ENCODE measurements at regions not wholly inside any gene's neighbourhood (a gene's known extent, or its start where the extent isn't known, plus 50 kb on each side); places are given as distances from the start of the nearest gene placed in this dataset.
A peak's percentile ranks its signal among the peaks of the same experiment; 100 is the strongest.

- DNase-seq (peak; percentile 46), ATAC-seq (peak; percentile 57)
- H3K36me3 Mint-ChIP-seq (ENCODE audit: low read depth), result peaks cover 15% of the 10 kb centered on the region
- H3K4me1 Mint-ChIP-seq, result peaks cover 43% of the 10 kb centered on the region
- ChIA-PET CTCF (interaction anchor here (0.5 to 1.7 kb wide), 4 partner anchors 10 to 383 kb away, joined by 3 to 5 read pairs (median 4); no protein-coding TSS in a partner anchor), POLR2A (no interaction called here)
- no peaks in the 10 kb centered on the region for H3K27me3 Mint-ChIP-seq
- intact Hi-C loops (cut with DNase I, micrococcal nuclease), result no loop called here
- peaks cover 23% of the 10 kb centered on the region for H3K9me3 Mint-ChIP-seq (ENCODE audit: low read depth)
- no peak overlapping the region for H3K4me3 Mint-ChIP-seq
- H3K27ac Mint-ChIP-seq, result peak overlapping the region; percentile 85
Observed at GRCh38 chr10:7507887-7508726, 97.3 kb upstream of the SFMBT2 start.

GRCh38 chr10:7506571-7506970, 95.7 kb upstream of the SFMBT2 start:
- H3K36me3 Mint-ChIP-seq (ENCODE audit: low read depth), result peaks cover 15% of the 10 kb centered on the region
- peak overlapping the region; percentile 28 for H3K27ac Mint-ChIP-seq
- no peak overlapping the region for H3K4me3 Mint-ChIP-seq
- ChIA-PET POLR2A (no interaction called here), CTCF (interaction anchor here (0.8 kb wide), 1 partner anchor 12 kb away, joined by 4 read pairs; no protein-coding TSS in a partner anchor)
- intact Hi-C loops (cut with DNase I, micrococcal nuclease), result no loop called here
- no peak for ATAC-seq
- peaks cover 38% of the 10 kb centered on the region for H3K4me1 Mint-ChIP-seq
- peaks cover 23% of the 10 kb centered on the region for H3K9me3 Mint-ChIP-seq (ENCODE audit: low read depth)
- no peaks in the 10 kb centered on the region for H3K27me3 Mint-ChIP-seq
- no peak for DNase-seq

- H3K36me3 Mint-ChIP-seq (ENCODE audit: low read depth), result peaks cover 15% of the 10 kb centered on the region
- H3K9me3 Mint-ChIP-seq (ENCODE audit: low read depth), result peaks cover 16% of the 10 kb centered on the region
- DNase-seq (no peak), ATAC-seq (no peak)
- H3K27me3 Mint-ChIP-seq, result no peaks in the 10 kb centered on the region
- intact Hi-C loops (cut with DNase I, micrococcal nuclease), result no loop called here
- ChIA-PET POLR2A (no interaction called here), CTCF (interaction anchor here (1.2 kb wide), 1 partner anchor 12 kb away, joined by 4 read pairs; no protein-coding TSS in a partner anchor)
- no peak overlapping the region for H3K4me3 Mint-ChIP-seq
- no peak overlapping the region for H3K27ac Mint-ChIP-seq
- peaks cover 42% of the 10 kb centered on the region for H3K4me1 Mint-ChIP-seq
Observed at GRCh38 chr10:7505196-7505595, 94.4 kb upstream of the SFMBT2 start.

- ATAC-seq (no peak), DNase-seq (no peak)
- Mint-ChIP-seq H3K4me1 (peaks cover 34% of the 10 kb centered on the region), H3K27ac (no peak overlapping the region), H3K9me3 (ENCODE audit: low read depth) (no peaks in the 10 kb centered on the region), H3K4me3 (no peak overlapping the region), H3K27me3 (no peaks in the 10 kb centered on the region), H3K36me3 (ENCODE audit: low read depth) (peaks cover 2% of the 10 kb centered on the region)
- intact Hi-C loops (cut with DNase I, micrococcal nuclease), result no loop called here
- POLR2A ChIA-PET, result no interaction called here
- CTCF ChIA-PET, result no interaction called here
Observed at GRCh38 chr10:7503190-7503589, 92.4 kb upstream of the SFMBT2 start.

- ChIA-PET POLR2A (no interaction called here), CTCF (interaction anchor here (0.9 kb wide), 1 partner anchor 16 kb away, joined by 3 read pairs; no protein-coding TSS in a partner anchor)
- no peaks in the 10 kb centered on the region for H3K27me3 Mint-ChIP-seq
- H3K36me3 Mint-ChIP-seq (ENCODE audit: low read depth), result no peaks in the 10 kb centered on the region
- H3K27ac Mint-ChIP-seq, result no peak overlapping the region
- no peak for DNase-seq
- H3K9me3 Mint-ChIP-seq (ENCODE audit: low read depth), result no peaks in the 10 kb centered on the region
- H3K4me1 Mint-ChIP-seq, result peaks cover 16% of the 10 kb centered on the region
- intact Hi-C loops (cut with DNase I, micrococcal nuclease), result no loop called here
- peak; percentile 36 for ATAC-seq
- H3K4me3 Mint-ChIP-seq, result no peak overlapping the region
Observed at GRCh38 chr10:7501157-7501556, 90.3 kb upstream of the SFMBT2 start.

GRCh38 chr10:7498111-7498510, 87.3 kb upstream of the SFMBT2 start:
- ChIA-PET CTCF (interaction anchor here (0.6 to 0.9 kb wide), 2 partner anchors 11 to 641 kb away, joined by 3 read pairs; no protein-coding TSS in a partner anchor), POLR2A (no interaction called here)
- ATAC-seq (no peak), DNase-seq (no peak)
- intact Hi-C loops (cut with DNase I, micrococcal nuclease), result no loop called here
- Mint-ChIP-seq H3K27me3 (no peaks in the 10 kb centered on the region), H3K36me3 (ENCODE audit: low read depth) (no peaks in the 10 kb centered on the region), H3K4me1 (peaks cover 18% of the 10 kb centered on the region), H3K9me3 (ENCODE audit: low read depth) (no peaks in the 10 kb centered on the region), H3K4me3 (no peak overlapping the region), H3K27ac (no peak overlapping the region)

- ATAC-seq (no peak), DNase-seq (no peak)
- Mint-ChIP-seq H3K27me3 (no peaks in the 10 kb centered on the region), H3K4me3 (no peak overlapping the region), H3K4me1 (peaks cover 31% of the 10 kb centered on the region), H3K27ac (no peak overlapping the region), H3K9me3 (ENCODE audit: low read depth) (peaks cover 4% of the 10 kb centered on the region), H3K36me3 (ENCODE audit: low read depth) (no peaks in the 10 kb centered on the region)
- POLR2A ChIA-PET, result no interaction called here
- intact Hi-C loops (cut with DNase I, micrococcal nuclease), result no loop called here
- CTCF ChIA-PET, result interaction anchor here (1.0 to 1.3 kb wide), 2 partner anchors 13 to 32 kb away, joined by 3 to 4 read pairs; no protein-coding TSS in a partner anchor
Observed at GRCh38 chr10:7493996-7494395, 83.2 kb upstream of the SFMBT2 start.

- ATAC-seq (peak; percentile 39), DNase-seq (no peak)
- peaks cover 4% of the 10 kb centered on the region for H3K9me3 Mint-ChIP-seq (ENCODE audit: low read depth)
- CTCF ChIA-PET, result interaction anchor here (0.6 to 0.9 kb wide), 3 partner anchors 13 to 173 kb away, joined by 3 to 4 read pairs (median 3); no protein-coding TSS in a partner anchor
- no peaks in the 10 kb centered on the region for H3K27me3 Mint-ChIP-seq
- no peaks in the 10 kb centered on the region for H3K36me3 Mint-ChIP-seq (ENCODE audit: low read depth)
- no peak overlapping the region for H3K4me3 Mint-ChIP-seq
- peaks cover 41% of the 10 kb centered on the region for H3K4me1 Mint-ChIP-seq
- H3K27ac Mint-ChIP-seq, result no peak overlapping the region
- POLR2A ChIA-PET, result no interaction called here
- intact Hi-C loops (cut with DNase I, micrococcal nuclease), result no loop called here
Observed at GRCh38 chr10:7492660-7493046, 81.8 kb upstream of the SFMBT2 start.

GRCh38 chr10:7491949-7492659, 81.3 kb upstream of the SFMBT2 start:
- Mint-ChIP-seq H3K27ac (no peak overlapping the region), H3K27me3 (no peaks in the 10 kb centered on the region), H3K9me3 (ENCODE audit: low read depth) (peaks cover 4% of the 10 kb centered on the region), H3K36me3 (ENCODE audit: low read depth) (no peaks in the 10 kb centered on the region), H3K4me3 (no peak overlapping the region), H3K4me1 (peaks cover 46% of the 10 kb centered on the region)
- no peak for ATAC-seq
- ChIA-PET POLR2A (no interaction called here), CTCF (interaction anchor here (0.6 to 0.9 kb wide), 2 partner anchors 13 to 173 kb away, joined by 3 to 4 read pairs; no protein-coding TSS in a partner anchor)
- intact Hi-C loops (cut with DNase I, micrococcal nuclease), result no loop called here
- no peak for DNase-seq

- intact Hi-C loops (cut with DNase I, micrococcal nuclease), result no loop called here
- CTCF ChIA-PET, result no interaction called here
- no peak for DNase-seq
- Mint-ChIP-seq H3K27me3 (no peaks in the 10 kb centered on the region), H3K4me3 (no peak overlapping the region), H3K4me1 (peaks cover 46% of the 10 kb centered on the region), H3K36me3 (ENCODE audit: low read depth) (no peaks in the 10 kb centered on the region), H3K9me3 (ENCODE audit: low read depth) (peaks cover 4% of the 10 kb centered on the region), H3K27ac (no peak overlapping the region)
- ATAC-seq, result no peak
- POLR2A ChIA-PET, result no interaction called here
Observed at GRCh38 chr10:7491230-7491629, 80.4 kb upstream of the SFMBT2 start.

- POLR2A ChIA-PET, result no interaction called here
- intact Hi-C loops (cut with DNase I, micrococcal nuclease), result loop anchor here in 1 of 2 experiments (1.0 kb wide), 1 partner anchor 330 kb away; the partner anchor contains the start of gene TAF3
- Mint-ChIP-seq H3K4me3 (no peak overlapping the region), H3K27ac (no peak overlapping the region), H3K27me3 (no peaks in the 10 kb centered on the region), H3K9me3 (ENCODE audit: low read depth) (peaks cover 4% of the 10 kb centered on the region), H3K4me1 (peaks cover 66% of the 10 kb centered on the region), H3K36me3 (ENCODE audit: low read depth) (no peaks in the 10 kb centered on the region)
- ATAC-seq (no peak), DNase-seq (no peak)
- CTCF ChIA-PET, result interaction anchor here (0.6 kb wide), 1 partner anchor 42 kb away, joined by 3 read pairs; no protein-coding TSS in a partner anchor
Observed at GRCh38 chr10:7488418-7488829, 77.6 kb upstream of the SFMBT2 start.

All from activated CD4-positive, alpha-beta T cell treated with anti-CD3 and anti-CD28 coated beads for 36 hours (primary cell).